Nephron progenitor cell (in vitro differentiated cells): ENCODE measurements at regions not wholly inside any gene's neighbourhood (a gene's known extent, or its start where the extent isn't known, plus 50 kb on each side); places are given as distances from the start of the nearest gene placed in this dataset.

Source experiments
- DNase-seq: peaks from one replicate; pipeline ENCODE4 v3.0.0; 2021
- H3K27ac Mint-ChIP-seq: 2 replicates; pipeline ENCODE4 v1.8.0; 2021; ENCODE audit warnings: mild to moderate bottlenecking, moderate library complexity, mixed read lengths
- H3K27me3 Mint-ChIP-seq: 2 replicates; pipeline ENCODE4 v1.8.0; 2021; ENCODE audit warnings: mild to moderate bottlenecking, low read depth, mixed read lengths; ENCODE audit not compliant: poor library complexity
- H3K36me3 Mint-ChIP-seq: 2 replicates; pipeline ENCODE4 v1.8.0; 2021; ENCODE audit warnings: low read depth, mixed read lengths
- H3K4me1 Mint-ChIP-seq: 2 replicates; pipeline ENCODE4 v1.8.0; 2021; ENCODE audit warnings: mixed read lengths
- H3K4me3 Mint-ChIP-seq: 2 replicates; pipeline ENCODE4 v1.8.0; 2021; ENCODE audit warnings: mild to moderate bottlenecking, moderate library complexity, mixed read lengths
- H3K9me3 Mint-ChIP-seq: 2 replicates; pipeline ENCODE4 v1.8.0; 2021; ENCODE audit warnings: mild to moderate bottlenecking, moderate library complexity, mixed read lengths
- TF ChIP-seq, protein P1 (sequence below): fragments of 200-600 bp; sonication (generic); IDR thresholded peaks from 2 replicates; pipeline ENCODE4 v1.5.0; 2021; ENCODE audit warnings: antibody characterized with exemption

DNA sequence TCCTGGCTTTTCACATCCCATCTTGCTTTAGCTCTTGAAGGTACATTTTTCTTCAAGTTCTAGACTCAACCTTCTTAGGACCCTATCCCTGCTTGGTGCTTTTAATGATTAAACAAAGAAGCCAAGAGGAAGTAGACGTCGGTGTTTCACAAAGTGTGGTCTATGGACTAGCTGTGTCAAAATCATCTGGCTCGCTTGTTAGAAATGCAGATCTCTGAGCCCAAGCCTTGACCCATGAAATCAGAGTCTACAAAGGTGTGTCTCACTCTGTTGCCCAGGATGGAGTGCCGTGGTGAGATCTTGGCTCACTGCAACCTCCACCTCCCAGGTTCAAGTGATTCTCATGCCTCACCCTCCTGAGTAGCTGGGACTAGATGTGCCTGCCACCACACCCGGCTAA lies 295.5 kb upstream of the KAZN start:
- H3K4me3 Mint-ChIP-seq: no peak overlapping the region
- H3K36me3 Mint-ChIP-seq: no peaks in the 10 kb centered on the region
- peaks cover 7% of the 10 kb centered on the region for H3K27me3 Mint-ChIP-seq
- H3K4me1 Mint-ChIP-seq: peaks cover 15% of the 10 kb centered on the region
- no peak for DNase-seq
- no peak overlapping the region for H3K27ac Mint-ChIP-seq
- TF ChIP-seq, protein P1, sequence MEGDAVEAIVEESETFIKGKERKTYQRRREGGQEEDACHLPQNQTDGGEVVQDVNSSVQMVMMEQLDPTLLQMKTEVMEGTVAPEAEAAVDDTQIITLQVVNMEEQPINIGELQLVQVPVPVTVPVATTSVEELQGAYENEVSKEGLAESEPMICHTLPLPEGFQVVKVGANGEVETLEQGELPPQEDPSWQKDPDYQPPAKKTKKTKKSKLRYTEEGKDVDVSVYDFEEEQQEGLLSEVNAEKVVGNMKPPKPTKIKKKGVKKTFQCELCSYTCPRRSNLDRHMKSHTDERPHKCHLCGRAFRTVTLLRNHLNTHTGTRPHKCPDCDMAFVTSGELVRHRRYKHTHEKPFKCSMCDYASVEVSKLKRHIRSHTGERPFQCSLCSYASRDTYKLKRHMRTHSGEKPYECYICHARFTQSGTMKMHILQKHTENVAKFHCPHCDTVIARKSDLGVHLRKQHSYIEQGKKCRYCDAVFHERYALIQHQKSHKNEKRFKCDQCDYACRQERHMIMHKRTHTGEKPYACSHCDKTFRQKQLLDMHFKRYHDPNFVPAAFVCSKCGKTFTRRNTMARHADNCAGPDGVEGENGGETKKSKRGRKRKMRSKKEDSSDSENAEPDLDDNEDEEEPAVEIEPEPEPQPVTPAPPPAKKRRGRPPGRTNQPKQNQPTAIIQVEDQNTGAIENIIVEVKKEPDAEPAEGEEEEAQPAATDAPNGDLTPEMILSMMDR: no peak
- no peaks in the 10 kb centered on the region for H3K9me3 Mint-ChIP-seq

DNA sequence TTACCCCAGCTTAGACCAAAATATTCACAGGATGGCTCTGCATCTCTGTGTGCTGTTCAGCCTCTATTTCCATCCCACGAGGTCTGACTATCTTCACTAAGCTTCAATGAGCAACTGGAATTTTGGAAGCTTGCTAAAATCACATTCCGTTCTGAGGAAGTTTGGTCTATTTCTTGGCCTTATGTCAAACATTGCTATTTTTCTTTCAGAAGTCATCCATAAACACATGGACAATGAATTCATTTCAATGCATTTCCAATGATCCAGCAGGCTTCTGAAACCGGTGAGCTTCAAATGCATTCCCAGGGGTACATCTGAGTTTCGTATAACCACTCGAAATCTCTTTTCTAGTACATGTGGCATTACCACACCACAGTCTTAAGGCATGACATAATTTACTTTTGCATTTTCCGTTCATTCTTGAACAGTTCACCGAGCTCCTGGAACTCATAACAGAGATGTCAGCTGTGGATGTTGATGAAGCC lies 294.1 kb upstream of the KAZN start:
- H3K4me1 Mint-ChIP-seq: peaks cover 15% of the 10 kb centered on the region
- TF ChIP-seq, protein P1: no peak
- no peaks in the 10 kb centered on the region for H3K9me3 Mint-ChIP-seq
- no peaks in the 10 kb centered on the region for H3K36me3 Mint-ChIP-seq
- no peak overlapping the region for H3K4me3 Mint-ChIP-seq
- H3K27ac Mint-ChIP-seq: no peak overlapping the region
- peaks cover 7% of the 10 kb centered on the region for H3K27me3 Mint-ChIP-seq
- DNase-seq: no peak

DNA sequence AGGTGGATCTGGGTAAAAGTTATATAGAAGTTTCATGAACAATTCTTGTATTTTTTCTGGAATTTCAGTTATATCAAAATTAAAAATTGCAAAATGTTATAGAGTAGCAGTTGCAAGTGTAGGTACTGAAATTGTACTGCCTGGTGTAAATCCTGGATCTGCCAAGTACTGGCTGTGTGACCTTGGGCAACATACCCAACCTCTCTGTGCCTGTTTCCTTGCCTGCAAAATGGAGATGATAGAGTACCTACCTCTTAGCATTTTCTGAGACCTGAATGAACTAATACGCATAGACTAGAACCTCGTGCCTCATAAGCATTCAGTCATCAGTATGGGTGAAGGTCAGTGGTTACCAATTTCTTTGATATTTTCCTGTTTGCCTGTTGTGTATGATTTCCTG lies 290.0 kb upstream of the KAZN start:
- TF ChIP-seq, protein P1: no peak
- Mint-ChIP-seq H3K27me3 (peaks cover under 1% of the 10 kb centered on the region), H3K27ac (no peak overlapping the region), H3K4me3 (no peak overlapping the region), H3K4me1 (peaks cover 15% of the 10 kb centered on the region), H3K9me3 (peaks cover 10% of the 10 kb centered on the region), H3K36me3 (no peaks in the 10 kb centered on the region)
- DNase-seq: no peak

GRCh38 chr1:14309984-14310383 lies 288.5 kb upstream of the KAZN start:
- peaks cover 10% of the 10 kb centered on the region for H3K9me3 Mint-ChIP-seq
- H3K27ac Mint-ChIP-seq: no peak overlapping the region
- H3K4me3 Mint-ChIP-seq: no peak overlapping the region
- DNase-seq: no peak
- H3K36me3 Mint-ChIP-seq: no peaks in the 10 kb centered on the region
- no peaks in the 10 kb centered on the region for H3K27me3 Mint-ChIP-seq
- H3K4me1 Mint-ChIP-seq: peaks cover 13% of the 10 kb centered on the region
- TF ChIP-seq, protein P1: no peak

DNA sequence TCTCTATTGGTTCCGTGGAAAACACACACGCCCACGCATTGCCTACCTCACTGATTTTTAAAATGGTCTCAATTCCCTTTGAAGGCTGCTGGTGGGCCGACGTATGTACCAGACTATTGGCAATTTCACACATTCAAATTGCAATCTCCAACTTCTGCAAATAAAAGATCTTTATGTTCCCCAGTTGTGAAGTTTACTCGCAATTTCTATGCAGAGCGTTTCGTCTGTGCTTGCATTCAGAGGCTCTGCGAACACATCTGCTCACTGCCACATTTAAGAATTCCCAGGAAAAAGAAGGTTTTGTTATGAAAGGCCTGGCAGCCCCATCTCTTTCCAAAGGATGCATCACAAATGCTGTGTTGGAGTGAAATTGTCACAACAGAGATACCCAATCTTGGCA lies 288.0 kb upstream of the KAZN start:
- Mint-ChIP-seq H3K27me3 (no peaks in the 10 kb centered on the region), H3K4me1 (peaks cover 8% of the 10 kb centered on the region), H3K36me3 (no peaks in the 10 kb centered on the region), H3K27ac (no peak overlapping the region), H3K9me3 (peaks cover 10% of the 10 kb centered on the region), H3K4me3 (no peak overlapping the region)
- TF ChIP-seq, protein P1: no peak
- no peak for DNase-seq

GRCh38 chr1:14313731-14314431 lies 284.6 kb upstream of the KAZN start:
- Mint-ChIP-seq H3K4me3 (no peak overlapping the region), H3K4me1 (no peaks in the 10 kb centered on the region), H3K27ac (no peak overlapping the region), H3K36me3 (no peaks in the 10 kb centered on the region), H3K9me3 (peaks cover 10% of the 10 kb centered on the region), H3K27me3 (no peaks in the 10 kb centered on the region)
- DNase-seq: no peak
- TF ChIP-seq, protein P1: no peak
